DND-41 (cell line): ENCODE measurements at regions not wholly inside any gene's neighbourhood (a gene's known extent, or its start where the extent isn't known, plus 50 kb on each side); places are given as distances from the start of the nearest gene placed in this dataset.

Experiments used
- EZH2 ChIP-seq: IDR thresholded peaks from 3 replicates; pipeline ENCODE4 v1.6.1; 2012; ENCODE audit warnings: borderline replicate concordance, low read depth, mild to moderate bottlenecking, moderate library complexity, low read length, inconsistent platforms; ENCODE audit not compliant: severe bottlenecking
- TF ChIP-seq, protein P1 (sequence below): IDR thresholded peaks from 2 replicates; pipeline ENCODE4 v1.5.1; 2012; ENCODE audit warnings: borderline replicate concordance, low read length, moderate library complexity, mild to moderate bottlenecking; ENCODE audit not compliant: poor library complexity, severe bottlenecking; ENCODE audit errors: extremely low read depth

DNA sequence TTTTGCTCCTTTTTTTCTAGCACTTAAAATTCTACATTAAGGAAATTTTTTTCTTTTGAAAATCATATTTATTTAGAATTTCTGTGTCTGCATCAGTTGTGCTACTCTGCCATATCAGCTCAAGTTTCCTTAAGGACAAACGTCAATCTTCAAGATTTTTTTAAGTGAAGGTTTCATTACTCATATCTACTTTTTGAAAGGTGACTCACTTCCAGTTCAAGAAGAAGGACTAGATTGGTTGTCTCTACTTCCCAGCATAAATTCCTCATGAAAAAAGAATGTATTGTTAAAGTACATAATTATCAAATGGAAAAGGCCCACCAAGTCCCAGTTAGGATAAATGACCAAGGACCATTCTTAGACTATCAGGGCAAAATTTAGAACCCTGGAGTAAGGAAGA lies 626.5 kb downstream of the DMRTA1 start:
- TF ChIP-seq, protein P1, sequence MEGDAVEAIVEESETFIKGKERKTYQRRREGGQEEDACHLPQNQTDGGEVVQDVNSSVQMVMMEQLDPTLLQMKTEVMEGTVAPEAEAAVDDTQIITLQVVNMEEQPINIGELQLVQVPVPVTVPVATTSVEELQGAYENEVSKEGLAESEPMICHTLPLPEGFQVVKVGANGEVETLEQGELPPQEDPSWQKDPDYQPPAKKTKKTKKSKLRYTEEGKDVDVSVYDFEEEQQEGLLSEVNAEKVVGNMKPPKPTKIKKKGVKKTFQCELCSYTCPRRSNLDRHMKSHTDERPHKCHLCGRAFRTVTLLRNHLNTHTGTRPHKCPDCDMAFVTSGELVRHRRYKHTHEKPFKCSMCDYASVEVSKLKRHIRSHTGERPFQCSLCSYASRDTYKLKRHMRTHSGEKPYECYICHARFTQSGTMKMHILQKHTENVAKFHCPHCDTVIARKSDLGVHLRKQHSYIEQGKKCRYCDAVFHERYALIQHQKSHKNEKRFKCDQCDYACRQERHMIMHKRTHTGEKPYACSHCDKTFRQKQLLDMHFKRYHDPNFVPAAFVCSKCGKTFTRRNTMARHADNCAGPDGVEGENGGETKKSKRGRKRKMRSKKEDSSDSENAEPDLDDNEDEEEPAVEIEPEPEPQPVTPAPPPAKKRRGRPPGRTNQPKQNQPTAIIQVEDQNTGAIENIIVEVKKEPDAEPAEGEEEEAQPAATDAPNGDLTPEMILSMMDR = no peak
- TF ChIP-seq EZH2 = no peak
